ENCODE measurements at regions not wholly inside any gene's neighbourhood (a gene's known extent, or its start where the extent isn't known, plus 50 kb on each side); places are given as distances from the start of the nearest gene placed in this dataset.

DNA sequence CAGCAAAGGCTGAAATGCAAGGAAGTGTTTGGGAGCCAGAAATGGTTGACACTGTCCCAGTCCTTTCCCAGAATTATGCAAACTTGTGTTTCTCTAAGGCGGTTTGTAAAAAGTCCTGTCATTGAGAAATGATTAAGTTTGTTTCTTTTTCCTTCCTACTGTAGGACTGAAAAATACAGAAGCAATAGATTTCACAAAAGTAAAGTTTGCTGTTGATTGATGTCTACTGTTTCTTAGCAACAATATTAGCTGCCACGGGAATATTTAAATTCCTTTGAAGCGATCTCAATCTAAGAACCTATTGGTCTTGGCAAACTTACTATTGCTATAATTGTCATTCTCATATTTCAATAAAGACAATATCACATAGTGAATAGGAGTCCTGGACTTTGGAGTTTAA is 100.7 kb upstream of the IL12A start:
- H3K4me3 ChIP-seq (ENCODE audit: low read length) = no peak overlapping the region
- TF ChIP-seq, protein P1, sequence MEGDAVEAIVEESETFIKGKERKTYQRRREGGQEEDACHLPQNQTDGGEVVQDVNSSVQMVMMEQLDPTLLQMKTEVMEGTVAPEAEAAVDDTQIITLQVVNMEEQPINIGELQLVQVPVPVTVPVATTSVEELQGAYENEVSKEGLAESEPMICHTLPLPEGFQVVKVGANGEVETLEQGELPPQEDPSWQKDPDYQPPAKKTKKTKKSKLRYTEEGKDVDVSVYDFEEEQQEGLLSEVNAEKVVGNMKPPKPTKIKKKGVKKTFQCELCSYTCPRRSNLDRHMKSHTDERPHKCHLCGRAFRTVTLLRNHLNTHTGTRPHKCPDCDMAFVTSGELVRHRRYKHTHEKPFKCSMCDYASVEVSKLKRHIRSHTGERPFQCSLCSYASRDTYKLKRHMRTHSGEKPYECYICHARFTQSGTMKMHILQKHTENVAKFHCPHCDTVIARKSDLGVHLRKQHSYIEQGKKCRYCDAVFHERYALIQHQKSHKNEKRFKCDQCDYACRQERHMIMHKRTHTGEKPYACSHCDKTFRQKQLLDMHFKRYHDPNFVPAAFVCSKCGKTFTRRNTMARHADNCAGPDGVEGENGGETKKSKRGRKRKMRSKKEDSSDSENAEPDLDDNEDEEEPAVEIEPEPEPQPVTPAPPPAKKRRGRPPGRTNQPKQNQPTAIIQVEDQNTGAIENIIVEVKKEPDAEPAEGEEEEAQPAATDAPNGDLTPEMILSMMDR (IDR thresholded peaks at IDR 0.05; ENCODE audit: insufficient read depth, low read depth, low read length, missing control alignments) = no peak
- no peak for DNase-seq (ENCODE audit: low read depth)

DNA sequence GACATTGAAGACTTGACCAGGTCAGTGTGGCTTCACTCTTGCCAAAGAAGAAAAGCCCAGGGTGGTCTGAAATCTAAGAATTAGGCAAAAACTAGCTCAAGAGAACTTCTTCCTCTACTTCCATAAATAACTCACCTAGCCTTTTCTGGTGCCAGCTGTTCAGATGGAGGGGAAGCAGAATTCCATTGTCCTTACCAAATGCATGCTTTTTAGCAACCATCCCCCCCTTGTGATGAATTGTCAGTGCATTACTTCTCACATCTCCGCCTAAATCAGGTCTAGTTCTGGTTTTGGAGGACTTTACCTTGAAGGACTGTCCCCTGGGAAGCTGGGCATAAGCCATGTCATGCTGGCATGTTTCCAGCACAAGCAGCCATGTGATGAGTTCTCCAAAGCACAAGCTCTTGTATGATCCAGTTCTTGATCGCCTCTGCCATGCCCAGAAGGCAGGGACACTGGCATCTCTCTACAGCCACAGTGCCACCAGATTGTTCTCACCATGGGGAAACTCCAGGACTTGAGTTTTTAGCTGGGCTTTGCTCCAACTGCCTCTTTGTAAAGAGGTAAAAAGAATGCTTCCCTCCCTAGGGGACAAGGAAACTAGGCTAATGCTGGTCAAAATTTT is 96.4 kb upstream of the IL12A start:
- DNase-seq (ENCODE audit: low read depth) = no peak
- TF ChIP-seq, protein P1 (IDR thresholded peaks at IDR 0.05; ENCODE audit: insufficient read depth, low read depth, low read length, missing control alignments) = no peak
- no peak overlapping the region for H3K4me3 ChIP-seq (ENCODE audit: low read length)

- TF ChIP-seq, protein P1 (IDR thresholded peaks at IDR 0.05; ENCODE audit: insufficient read depth, low read depth, low read length, missing control alignments) = no peak
- no peak for DNase-seq (ENCODE audit: low read depth)
- no peak overlapping the region for H3K4me3 ChIP-seq (ENCODE audit: low read length)
Observed at GRCh38 chr3:159892801-159893200, 95.8 kb upstream of the IL12A start.

GRCh38 chr3:159894386-159894785 is 94.2 kb upstream of the IL12A start:
- TF ChIP-seq, protein P1 (IDR thresholded peaks at IDR 0.05; ENCODE audit: insufficient read depth, low read depth, low read length, missing control alignments) = no peak
- DNase-seq (ENCODE audit: low read depth) = no peak
- no peak overlapping the region for H3K4me3 ChIP-seq (ENCODE audit: low read length)

DNA sequence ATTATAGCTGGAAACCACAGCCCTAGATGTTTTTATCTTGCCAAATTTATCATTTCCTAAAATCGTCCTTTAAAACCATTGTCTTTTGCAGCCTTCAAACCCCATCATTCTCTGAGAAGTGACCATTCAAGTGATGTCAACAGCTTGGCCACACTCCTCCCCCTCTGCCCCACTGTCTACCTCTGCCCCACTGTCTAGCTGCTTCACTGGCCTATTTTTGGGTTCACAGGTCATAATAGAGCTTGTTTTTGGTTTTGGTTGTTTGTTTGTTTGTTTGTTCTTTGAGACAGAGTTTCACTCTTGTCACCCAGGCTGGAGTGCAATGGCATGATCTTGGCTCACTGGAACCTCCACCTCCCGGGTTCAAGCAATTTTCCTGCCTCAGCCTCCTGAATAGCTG is 93.2 kb upstream of the IL12A start:
- TF ChIP-seq, protein P1 (IDR thresholded peaks at IDR 0.05; ENCODE audit: insufficient read depth, low read depth, low read length, missing control alignments) = no peak
- no peak for DNase-seq (ENCODE audit: low read depth)
- H3K4me3 ChIP-seq (ENCODE audit: low read length) = no peak overlapping the region

GRCh38 chr3:159896543-159896942 is 92.1 kb upstream of the IL12A start:
- H3K4me3 ChIP-seq (ENCODE audit: low read length) = no peak overlapping the region
- TF ChIP-seq, protein P1 (IDR thresholded peaks at IDR 0.05; ENCODE audit: insufficient read depth, low read depth, low read length, missing control alignments) = no peak
- DNase-seq (ENCODE audit: low read depth) = no peak
